ENCODE measurements at regions not wholly inside any gene's neighbourhood (a gene's known extent, or its start where the extent isn't known, plus 50 kb on each side); places are given as distances from the start of the nearest gene placed in this dataset.

GRCh38 chr15:92523176-92523575, 129.5 kb downstream of the ST8SIA2 start:
- TF ChIP-seq, protein P1, sequence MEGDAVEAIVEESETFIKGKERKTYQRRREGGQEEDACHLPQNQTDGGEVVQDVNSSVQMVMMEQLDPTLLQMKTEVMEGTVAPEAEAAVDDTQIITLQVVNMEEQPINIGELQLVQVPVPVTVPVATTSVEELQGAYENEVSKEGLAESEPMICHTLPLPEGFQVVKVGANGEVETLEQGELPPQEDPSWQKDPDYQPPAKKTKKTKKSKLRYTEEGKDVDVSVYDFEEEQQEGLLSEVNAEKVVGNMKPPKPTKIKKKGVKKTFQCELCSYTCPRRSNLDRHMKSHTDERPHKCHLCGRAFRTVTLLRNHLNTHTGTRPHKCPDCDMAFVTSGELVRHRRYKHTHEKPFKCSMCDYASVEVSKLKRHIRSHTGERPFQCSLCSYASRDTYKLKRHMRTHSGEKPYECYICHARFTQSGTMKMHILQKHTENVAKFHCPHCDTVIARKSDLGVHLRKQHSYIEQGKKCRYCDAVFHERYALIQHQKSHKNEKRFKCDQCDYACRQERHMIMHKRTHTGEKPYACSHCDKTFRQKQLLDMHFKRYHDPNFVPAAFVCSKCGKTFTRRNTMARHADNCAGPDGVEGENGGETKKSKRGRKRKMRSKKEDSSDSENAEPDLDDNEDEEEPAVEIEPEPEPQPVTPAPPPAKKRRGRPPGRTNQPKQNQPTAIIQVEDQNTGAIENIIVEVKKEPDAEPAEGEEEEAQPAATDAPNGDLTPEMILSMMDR (IDR thresholded peaks at IDR 0.05) = no peak
- TF ChIP-seq POLR2AphosphoS5 (IDR thresholded peaks at IDR 0.05) (no peak), EP300 (IDR thresholded peaks at IDR 0.05; ENCODE audit: low read depth) (no peak), POLR2A (IDR thresholded peaks at IDR 0.05) (no peak)
